T-helper 1 cell treated with Interleukin-12 subunit alpha and Interleukin-12 subunit beta and Interleukin-4 antibody, amounts not matched to agents 30 ng/mL and 1 ng/mL, for 36 hours (primary cell): ENCODE measurements at regions not wholly inside any gene's neighbourhood (a gene's known extent, or its start where the extent isn't known, plus 50 kb on each side); places are given as distances from the start of the nearest gene placed in this dataset.
"Not testable (repeated sequence)": the region's sequence is repeated elsewhere in the genome, so short reads cannot be mapped to it uniquely, and the experiment has no call there.

ENCODE experiments used
- intact Hi-C: fragments of 100-400 bp; cut with micrococcal nuclease; formaldehyde crosslinking; loops from one replicate; pipeline ENCODE4 v1.15.1; 2024

DNA sequence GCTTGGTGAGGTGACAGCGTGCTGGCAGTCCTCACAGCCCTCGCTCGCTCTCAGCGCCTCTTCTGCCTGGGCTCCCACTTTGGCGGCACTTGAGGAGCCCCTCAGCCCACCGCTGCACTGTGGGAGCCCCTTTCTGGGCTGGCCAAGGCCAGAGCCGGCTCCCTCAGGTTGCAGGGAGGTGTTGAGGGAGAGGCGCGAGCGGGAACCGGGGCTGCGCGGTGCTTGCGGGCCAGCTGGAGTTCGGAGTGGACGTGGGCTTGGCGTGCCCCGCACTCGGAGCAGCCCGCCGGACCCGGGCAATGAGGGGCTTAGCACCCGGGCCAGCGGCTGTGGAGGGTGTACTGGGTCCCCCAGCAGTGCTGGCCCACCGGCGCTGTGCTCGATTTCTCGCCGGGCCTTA is 134.2 kb upstream of the BASP1 start:
- intact Hi-C loops: not testable (repeated sequence)

DNA sequence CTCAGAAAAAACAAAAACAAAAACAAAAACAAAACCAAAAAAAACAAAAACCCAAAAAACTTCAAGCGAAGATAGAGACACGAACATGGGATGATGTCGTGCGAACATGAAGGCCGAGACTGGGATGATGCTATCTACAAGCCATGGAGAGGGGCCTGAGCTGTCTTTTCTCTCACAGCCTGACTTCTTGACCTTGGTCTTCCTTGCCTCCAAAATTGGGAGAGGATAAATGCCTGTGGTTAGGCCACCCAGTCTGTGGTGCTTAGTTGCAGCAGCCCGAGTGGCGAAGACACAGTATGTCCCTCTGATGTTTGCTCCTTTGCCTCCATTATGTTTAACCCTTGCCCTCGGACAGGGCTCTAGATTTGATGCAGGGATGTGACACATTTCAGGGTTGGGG is 130.4 kb upstream of the BASP1 start:
- intact Hi-C loops: no loop called here

DNA sequence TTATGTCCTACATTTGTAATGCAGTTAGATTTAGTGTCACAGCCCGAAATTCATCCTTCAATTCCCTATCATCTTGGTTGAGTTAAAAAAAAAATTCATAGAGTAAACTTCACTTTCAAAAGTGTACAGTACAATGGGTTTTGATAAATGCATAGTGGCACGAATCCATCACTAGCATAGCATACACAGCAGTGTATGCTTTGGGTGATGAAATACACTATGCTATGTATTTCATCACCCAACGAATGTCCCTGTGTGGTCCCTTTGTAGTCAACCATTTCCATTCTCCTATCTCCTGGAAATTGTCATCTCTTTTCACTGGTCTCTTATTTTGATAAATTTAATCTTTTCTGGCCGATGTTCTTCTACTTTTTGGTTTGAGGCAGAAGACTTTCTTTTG is 129.4 kb upstream of the BASP1 start:
- intact Hi-C loops: no loop called here

DNA sequence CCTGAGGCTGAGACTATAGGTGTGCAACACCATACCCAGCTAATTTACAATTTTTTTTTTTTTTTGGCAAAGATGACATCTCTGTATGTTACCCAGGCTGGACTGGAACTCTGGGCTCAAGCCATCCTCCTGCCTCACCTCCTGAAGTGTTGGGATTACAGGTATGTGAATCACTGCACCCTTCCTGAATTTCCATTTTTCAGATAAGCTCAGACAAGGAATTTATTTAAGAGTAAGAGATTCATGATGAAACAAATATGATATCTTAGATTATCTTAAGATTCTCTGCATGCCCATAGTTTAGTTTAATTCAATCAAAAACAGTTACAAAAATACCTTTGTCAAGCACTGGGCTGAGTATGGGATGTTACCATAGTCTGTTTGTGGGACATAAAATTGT is 128.4 kb upstream of the BASP1 start:
- intact Hi-C loops: no loop called here

DNA sequence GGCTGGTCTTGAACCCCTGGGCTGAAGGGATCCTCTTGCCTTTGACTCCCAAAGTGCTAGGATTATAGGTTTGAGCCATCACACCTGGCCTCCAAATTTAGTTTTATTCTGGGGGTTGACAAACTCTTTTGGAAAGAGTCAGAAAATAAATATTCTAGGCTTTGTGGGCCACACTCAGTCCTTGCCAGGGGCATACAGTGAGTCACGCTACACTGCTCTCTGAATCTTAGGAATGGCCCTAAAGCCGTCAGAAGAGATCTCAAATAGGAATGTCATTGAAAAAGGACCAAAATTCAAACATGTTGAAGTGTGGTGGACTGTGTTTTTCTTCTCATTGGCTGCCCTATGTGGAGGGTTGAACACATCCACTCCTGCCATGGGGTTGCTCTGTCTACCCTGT is 127.7 kb upstream of the BASP1 start:
- intact Hi-C loops: no loop called here

DNA sequence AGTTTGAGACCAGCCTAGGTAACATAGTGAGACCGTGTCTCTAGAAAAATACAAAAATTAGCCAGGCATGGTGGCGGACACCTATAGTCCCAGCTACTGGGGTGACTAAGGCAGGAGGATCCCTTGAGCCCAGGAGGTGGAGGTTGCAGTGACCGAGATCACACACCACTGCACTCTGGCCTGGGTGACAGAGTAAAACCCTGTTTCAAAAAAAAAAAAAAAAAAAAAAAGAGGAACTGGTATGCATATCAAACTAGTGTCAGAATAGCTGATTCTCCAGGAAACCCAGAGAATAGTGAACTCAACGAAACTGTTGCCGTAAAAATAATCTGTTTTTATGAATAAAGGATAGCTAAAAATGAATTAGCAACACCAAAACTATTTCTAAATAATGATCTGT is 126.6 kb upstream of the BASP1 start:
- intact Hi-C loops: no loop called here

DNA sequence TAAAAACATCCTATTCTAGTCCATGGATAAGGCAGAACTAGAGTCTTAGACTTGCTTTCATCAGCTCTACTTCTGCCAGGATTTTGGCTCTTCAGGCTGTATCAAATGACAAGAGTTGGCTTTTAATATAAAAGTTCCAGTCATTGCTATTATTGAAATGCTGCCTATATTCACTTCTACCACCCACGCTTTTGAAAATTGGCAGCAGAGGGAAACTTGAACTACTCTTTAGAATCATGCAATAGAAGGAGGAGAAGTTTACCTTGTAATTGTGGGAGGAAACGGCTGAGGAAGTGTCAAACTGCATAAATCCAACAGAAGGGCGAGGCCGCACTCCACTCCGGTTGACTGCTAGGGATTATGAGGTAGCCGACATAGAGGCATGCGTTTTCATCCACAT is 122.6 kb upstream of the BASP1 start:
- intact Hi-C loops: no loop called here

DNA sequence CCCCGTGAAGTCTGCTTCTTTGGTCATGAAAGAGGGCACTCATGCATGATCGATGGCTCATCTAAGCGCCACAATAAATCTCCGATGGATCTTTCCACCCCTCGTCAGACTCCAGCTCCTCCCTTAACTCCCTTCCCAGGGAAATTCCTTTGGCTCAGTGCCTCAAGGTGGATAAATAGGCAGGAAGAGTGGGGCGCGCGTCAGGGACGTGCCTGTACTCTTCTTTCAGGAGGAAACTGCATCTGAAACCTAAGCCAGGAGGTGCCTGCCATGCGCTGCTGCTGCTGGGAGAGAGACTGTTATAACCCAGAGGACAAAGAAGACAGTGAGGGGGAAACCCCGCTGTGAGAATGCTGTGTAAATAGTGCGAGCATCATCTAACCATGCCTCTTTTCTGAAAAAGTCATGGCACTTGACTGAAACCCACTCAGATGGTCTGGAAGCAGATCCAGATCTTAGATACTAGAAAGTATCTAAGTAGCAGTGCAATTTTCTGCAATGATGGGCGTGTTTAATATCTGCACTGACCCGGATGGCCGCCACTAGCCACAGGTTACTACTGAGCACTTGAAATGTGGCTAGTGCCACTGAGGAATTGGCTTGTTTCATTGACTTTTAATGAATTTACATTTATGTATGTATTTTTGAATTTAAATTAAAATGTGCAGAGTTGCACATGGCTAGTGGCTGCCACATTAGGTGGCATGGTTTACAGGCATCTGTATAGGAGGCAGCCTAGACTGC is 120.3 kb upstream of the BASP1 start:
- intact Hi-C loops: no loop called here

DNA sequence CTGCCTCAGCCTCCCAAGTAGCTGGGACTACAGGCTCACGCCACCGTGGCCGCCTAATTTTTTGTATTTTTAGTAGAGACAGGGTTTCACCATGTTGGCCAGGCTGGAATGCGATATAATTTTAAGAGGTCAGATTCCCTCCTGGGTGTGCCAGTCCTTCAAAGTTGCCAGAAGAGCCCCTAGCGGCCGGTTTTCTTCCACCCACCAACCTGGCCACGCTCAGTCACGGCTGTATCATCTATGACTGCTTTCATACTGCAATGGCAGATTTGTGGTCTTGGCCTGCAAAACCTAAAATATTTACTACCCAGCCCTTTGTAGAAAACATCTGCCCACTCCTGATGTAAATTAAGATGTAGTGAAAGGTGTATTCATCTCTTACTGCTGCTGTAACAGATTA is 117.5 kb upstream of the BASP1 start:
- intact Hi-C loops: no loop called here

DNA sequence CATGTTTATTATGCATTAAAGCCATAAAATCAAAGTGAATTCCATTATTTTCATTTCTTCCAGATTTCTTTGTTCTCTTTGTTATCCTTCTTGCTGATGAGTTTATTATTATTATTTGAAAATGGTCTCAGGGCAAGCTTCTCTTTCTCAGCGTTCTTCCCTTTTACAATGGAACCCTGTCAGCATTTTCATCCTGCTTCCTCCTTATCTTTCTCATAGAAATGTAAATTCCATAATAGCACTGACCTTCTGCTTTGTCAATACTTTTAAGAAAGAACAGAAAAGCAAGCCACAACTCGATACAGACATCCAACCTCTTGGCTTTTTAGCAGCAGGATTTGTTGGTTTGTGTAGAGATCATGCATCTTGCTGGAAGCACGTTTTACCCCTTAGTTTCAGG is 114.0 kb upstream of the BASP1 start:
- intact Hi-C loops: no loop called here

DNA sequence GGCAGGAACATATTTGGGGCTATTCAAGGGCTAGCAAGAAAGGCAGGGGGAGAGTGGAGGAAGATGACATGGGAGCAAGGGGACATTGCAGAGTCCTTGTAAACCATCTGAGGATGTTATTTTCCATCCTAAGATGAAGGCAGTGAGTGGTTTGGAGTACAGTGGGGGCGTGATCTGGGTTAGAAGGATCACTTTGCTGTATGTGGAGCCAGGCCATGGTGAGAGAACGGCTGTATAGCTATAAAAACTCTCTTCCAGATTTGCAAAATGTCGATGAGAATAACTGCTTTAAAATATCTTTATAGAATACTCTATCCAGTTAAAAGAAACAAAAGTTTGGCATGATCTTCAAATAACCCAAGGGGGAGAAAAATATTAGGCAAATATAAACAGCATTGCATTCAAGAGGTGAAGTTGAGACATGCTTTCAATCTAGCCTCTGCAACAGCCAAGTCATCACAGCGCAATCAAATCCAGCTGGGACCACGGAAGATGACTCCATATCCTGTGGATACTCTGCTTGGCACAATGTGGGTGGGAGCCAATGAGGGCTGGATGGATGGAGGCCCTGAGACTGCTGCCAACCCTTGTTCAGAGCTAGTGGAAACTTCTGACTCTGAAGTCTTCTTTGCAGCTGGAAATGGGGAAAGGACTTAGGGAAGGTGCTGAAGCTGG is 111.5 kb upstream of the BASP1 start:
- intact Hi-C loops: no loop called here

DNA sequence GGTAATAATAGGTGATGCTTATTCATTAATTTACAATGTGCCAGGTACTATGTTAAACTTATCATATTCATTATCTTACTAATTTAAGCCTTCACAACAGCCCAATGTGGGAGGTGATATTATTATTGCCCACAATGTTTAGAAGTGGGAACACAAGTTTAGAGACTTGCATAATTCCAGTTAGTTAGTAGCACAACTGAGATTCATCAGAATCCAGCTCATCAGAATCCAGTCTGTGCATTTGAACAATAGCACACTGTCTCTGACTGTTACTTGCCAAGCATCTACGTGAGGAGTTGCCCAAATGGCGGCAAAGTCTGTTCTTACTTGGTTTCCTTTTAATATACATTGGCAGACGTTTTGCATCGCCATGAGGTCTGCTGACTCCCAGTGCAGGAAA is 110.9 kb upstream of the BASP1 start:
- intact Hi-C loops: no loop called here

DNA sequence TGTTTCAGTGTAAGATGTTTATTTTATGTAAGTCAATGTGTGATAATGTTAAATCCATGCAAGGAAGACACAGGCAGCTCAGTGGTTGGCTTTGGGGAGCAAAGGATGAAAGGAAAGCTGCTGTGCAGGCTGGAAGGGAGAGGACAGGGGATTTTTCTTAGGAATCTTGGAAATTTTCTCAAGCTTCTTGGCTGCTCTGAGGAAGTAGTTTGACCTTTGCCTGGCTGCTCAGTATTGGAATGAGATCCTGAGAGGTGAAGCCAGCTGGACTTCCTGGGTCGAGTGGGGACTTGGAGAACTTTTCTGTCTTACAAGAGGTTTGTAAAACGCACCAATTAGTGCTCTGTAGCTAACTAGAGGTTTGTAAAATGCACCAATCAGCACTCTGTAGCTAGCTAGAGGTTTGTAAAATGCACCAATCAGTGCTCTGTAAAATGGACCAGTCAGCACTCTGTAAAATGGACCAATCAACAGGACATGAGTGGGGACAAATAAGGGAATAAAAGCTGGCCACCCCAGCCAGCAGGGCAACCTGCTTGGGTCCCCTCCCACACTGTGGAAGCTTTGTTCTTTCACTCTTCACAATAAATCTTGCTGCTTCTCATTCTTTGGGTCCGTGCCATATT is 105.2 kb upstream of the BASP1 start:
- intact Hi-C loops: not testable (repeated sequence)

DNA sequence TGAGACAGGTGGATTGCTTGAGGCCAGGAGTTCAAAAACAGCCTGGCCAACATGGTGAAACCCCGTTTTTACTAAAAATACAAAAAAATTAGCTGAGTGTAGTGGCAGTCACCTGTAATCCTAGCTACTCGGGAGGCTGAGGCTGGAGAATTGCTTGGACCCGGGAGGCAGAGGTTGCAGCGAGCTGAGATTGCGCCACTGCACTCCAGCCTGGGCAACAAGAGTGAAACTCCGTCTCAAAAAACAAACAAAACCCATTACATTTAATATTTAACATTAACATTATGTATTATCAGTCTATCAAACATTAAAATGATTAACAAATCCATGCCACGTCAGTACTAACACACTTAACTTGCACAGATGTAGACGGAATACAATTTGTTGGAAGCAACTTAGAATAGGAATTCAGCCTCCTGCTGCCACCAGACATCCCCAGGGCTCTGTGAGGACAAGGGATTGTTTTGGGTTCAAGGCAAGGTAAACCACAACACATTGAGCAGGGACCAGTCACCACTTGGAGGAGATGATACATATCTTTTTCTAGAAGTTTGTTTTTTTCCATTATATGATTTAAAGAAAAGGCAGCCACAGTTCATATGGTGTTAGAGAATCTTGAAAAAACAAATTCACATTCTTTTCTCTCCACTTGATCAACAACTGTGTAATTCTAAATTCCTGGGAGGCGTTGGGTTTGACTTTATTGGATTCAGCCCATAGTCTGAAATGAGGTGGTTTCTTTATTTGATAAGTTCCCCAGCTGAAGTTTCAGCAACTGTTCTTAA is 104.1 kb upstream of the BASP1 start:
- intact Hi-C loops: no loop called here

DNA sequence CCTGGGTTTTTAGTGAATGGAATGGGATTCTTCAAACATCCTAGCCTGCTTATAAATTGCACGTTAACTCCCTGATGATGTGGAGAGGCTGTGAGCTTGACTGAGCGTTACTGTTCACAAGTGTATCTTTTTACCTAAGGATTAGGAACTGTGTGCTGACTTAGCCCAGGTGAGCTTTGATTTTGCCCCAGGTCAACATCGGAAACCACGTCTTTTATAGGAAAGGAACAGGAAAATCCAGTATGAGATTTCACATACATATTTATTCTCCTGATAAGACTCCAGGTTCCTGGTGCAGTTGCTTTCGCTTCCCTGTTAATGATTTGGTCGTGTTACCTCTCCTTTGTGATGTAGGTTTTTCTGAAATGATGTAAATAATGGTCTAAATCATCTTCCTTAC is 103.2 kb upstream of the BASP1 start:
- intact Hi-C loops: no loop called here

DNA sequence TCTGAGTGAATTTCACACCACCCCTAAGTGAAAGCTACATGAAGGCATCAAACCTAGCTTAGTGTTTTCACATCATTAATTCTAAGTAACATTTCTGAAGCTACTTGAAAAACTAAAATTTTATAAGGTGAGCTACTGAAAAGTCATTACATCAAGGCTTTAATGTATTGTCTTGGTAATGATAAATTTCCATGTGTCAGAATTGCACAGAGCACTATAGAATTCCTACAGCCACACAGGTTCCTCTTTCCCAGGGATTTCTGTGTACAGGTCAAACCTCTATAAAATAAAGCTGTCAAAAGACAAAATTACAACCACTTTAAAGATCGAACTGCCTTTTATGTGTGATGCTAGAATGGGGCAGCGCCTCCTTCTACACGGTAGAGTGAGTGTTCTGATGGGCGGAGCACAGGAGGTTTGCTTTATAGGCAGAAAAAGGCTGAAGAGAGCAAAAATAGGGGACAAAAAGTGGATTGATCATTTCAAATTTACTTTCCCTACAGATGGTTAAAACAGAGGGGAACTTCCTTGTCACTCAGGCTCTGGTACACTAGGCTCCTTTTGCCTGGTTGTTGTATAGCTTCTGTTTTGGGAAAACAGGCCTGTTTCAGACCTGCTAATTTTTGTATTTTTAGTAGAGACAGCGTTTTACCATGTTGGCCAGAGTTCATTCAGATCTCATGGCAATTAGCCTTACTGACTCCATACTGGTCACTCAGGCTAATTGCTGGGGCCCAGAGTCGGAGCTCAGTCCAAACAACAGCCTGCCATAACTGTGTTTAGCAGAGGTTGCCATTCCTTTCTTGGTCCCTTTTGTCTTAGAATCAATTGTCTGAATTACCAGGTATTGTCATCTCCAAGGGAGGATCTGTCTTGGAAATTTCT is 102.5 kb upstream of the BASP1 start:
- intact Hi-C loops: no loop called here

DNA sequence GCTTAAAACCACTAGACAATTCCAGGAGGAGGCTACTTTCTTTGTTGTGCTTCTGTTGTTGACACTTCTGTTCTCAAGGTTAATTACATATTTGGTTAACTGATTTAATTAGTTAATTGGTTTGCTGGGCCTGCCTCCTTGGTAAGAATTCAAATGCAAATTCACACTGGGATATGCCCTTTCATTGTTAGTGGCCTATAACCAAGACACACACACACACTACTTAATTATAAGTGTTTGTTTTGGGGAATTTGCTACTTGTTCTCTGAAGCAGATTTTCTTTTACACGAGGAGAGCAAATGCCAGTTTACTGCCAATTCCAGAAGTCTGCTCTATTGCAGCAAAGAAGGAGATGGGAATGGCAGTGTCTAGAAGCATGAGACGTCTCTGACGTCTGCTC is 101.6 kb upstream of the BASP1 start:
- intact Hi-C loops: no loop called here

DNA sequence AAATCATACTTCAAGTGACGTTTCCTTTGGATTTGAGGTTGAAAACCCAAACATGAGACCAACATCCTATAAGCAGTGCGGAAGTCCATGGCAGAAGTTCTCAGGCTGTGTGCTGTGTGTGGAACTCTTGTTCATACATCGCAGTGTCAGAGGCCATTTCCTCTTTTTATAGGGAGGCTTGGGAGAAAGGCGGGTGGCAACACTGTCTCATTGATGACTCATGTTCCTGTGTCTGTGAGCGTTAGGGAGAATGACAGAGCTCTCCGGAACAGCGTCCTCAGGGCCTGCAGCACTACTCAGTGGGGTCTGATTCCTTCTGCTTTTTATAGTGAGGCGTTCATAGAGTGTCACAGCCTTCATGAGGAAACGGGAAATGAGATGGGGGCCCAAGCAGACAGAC is 98.8 kb upstream of the BASP1 start:
- intact Hi-C loops: no loop called here

DNA sequence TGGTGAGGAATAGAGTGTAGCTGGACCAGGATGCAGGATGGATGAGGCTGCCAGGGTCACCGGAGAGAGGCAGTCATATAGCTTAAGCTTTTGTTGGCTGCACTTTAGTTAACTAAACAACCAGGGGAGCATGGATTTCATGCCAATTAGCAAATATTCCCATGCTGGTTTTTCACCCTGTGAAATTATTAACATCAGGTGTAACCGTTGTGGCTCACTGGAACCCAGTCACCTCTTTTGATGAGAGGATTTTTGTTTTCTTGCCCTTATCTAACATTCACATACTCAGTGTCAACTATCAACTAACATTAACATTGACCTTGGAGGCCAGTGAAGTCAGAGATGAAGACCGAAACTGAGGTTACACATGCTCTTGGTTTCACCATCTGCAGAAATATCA is 97.2 kb upstream of the BASP1 start:
- intact Hi-C loops: no loop called here

DNA sequence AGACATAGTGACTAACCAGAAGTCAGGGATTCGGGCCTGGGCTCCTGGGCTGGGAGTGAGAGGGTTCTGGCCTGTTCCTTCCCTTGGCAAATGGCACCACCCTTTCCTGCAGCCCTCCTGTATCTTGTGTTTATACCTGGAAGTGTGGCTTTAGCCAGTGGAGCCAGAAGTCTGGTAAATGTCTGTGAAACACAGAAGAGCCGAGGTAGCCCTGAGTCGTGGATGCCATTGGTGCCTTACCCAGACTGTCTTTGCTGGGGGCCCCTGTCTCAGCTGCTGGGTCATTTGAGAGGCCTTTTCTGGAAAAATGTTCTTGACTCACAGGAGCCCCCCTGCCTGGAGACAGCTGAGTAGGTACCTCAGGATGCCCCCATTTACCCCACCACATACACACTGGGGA is 95.7 kb upstream of the BASP1 start:
- intact Hi-C loops: no loop called here

DNA sequence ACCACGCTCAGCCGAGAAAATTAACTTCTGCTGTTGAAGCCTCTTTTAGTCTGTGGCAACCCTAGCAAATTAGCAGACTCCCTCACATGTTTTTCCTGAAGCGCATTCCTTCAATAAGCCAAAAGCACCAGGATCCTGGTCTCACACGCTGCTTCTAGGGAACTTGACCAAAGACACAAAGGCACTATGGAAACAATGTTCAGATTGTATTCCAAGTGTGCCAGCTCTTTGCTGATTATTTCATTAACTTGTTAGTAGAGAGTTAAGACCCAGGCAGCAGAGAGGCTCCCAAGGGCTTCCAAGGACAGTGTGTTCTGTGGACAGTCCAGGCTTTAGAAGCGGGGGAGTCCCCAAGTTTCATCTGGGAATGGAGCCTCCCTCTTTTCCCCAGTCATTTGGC is 94.4 kb upstream of the BASP1 start:
- intact Hi-C loops: no loop called here
